ENCODE measurements at regions not wholly inside any gene's neighbourhood (a gene's known extent, or its start where the extent isn't known, plus 50 kb on each side); places are given as distances from the start of the nearest gene placed in this dataset.

DNA sequence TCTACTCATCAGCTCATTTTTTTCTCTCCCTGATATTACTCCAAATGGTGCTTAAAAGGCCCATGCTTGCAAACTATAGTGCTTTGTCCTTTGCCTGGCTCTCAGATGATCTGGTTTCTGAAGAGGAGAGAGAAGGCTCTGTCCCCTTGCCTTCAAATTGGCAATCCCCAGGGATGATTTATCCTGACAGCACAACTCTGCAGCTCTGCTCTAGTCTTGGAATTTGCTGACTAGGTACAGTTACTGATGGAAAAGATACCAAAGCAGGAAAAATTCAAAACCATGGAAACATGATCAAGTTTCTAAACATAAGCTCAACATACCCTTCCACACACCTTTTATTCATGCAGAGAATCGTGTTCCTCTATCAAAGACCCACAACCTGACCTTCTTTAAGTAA lies 106.7 kb upstream of the CADPS start:
- no peak for DNase-seq (ENCODE audit: low spot score)
- no peaks in the 10 kb centered on the region for H3K4me1 ChIP-seq (ENCODE audit: control insufficient read depth in 4 of 4, insufficient read depth in 4 of 4, low read length in 3 of 4)
- no peak overlapping the region for H3K27ac ChIP-seq (ENCODE audit: low read depth in 1 of 2, low read length in 2 of 2)
- WGBS, result 0% methylated on average over 1 of the region's 1 CpG
- TF ChIP-seq HNF4G (IDR thresholded peaks at IDR 0.05) (no peak), RXRA (IDR thresholded peaks at IDR 0.05) (no peak), NR2F2 (IDR thresholded peaks at IDR 0.05) (no peak), JUND (IDR thresholded peaks at IDR 0.05) (no peak), SP1 (IDR thresholded peaks at IDR 0.05) (no peak), FOXA2 (IDR thresholded peaks at IDR 0.05) (no peak), FOXA1 (IDR thresholded peaks at IDR 0.05) (no peak), HNF4A (conservative IDR thresholded peaks at IDR 0.05) (no peak), RAD21 (IDR thresholded peaks at IDR 0.05) (no peak), GABPA (IDR thresholded peaks at IDR 0.05 in 1 of 2, conservative IDR thresholded peaks at IDR 0.05 in 1 of 2) (no peak), EGR1 (IDR thresholded peaks at IDR 0.05; ENCODE audit: low read depth in 2 of 2) (no peak)
- TF ChIP-seq, protein P1, sequence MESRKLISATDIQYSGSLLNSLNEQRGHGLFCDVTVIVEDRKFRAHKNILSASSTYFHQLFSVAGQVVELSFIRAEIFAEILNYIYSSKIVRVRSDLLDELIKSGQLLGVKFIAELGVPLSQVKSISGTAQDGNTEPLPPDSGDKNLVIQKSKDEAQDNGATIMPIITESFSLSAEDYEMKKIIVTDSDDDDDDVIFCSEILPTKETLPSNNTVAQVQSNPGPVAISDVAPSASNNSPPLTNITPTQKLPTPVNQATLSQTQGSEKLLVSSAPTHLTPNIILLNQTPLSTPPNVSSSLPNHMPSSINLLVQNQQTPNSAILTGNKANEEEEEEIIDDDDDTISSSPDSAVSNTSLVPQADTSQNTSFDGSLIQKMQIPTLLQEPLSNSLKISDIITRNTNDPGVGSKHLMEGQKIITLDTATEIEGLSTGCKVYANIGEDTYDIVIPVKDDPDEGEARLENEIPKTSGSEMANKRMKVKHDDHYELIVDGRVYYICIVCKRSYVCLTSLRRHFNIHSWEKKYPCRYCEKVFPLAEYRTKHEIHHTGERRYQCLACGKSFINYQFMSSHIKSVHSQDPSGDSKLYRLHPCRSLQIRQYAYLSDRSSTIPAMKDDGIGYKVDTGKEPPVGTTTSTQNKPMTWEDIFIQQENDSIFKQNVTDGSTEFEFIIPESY (IDR thresholded peaks at IDR 0.05), result no peak
- TF ChIP-seq, protein P2, sequence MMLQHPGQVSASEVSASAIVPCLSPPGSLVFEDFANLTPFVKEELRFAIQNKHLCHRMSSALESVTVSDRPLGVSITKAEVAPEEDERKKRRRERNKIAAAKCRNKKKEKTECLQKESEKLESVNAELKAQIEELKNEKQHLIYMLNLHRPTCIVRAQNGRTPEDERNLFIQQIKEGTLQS (IDR thresholded peaks at IDR 0.05), result no peak
- TF ChIP-seq, protein P3, sequence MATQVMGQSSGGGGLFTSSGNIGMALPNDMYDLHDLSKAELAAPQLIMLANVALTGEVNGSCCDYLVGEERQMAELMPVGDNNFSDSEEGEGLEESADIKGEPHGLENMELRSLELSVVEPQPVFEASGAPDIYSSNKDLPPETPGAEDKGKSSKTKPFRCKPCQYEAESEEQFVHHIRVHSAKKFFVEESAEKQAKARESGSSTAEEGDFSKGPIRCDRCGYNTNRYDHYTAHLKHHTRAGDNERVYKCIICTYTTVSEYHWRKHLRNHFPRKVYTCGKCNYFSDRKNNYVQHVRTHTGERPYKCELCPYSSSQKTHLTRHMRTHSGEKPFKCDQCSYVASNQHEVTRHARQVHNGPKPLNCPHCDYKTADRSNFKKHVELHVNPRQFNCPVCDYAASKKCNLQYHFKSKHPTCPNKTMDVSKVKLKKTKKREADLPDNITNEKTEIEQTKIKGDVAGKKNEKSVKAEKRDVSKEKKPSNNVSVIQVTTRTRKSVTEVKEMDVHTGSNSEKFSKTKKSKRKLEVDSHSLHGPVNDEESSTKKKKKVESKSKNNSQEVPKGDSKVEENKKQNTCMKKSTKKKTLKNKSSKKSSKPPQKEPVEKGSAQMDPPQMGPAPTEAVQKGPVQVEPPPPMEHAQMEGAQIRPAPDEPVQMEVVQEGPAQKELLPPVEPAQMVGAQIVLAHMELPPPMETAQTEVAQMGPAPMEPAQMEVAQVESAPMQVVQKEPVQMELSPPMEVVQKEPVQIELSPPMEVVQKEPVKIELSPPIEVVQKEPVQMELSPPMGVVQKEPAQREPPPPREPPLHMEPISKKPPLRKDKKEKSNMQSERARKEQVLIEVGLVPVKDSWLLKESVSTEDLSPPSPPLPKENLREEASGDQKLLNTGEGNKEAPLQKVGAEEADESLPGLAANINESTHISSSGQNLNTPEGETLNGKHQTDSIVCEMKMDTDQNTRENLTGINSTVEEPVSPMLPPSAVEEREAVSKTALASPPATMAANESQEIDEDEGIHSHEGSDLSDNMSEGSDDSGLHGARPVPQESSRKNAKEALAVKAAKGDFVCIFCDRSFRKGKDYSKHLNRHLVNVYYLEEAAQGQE (IDR thresholded peaks at IDR 0.05), result no peak
- TF ChIP-seq, protein P4, sequence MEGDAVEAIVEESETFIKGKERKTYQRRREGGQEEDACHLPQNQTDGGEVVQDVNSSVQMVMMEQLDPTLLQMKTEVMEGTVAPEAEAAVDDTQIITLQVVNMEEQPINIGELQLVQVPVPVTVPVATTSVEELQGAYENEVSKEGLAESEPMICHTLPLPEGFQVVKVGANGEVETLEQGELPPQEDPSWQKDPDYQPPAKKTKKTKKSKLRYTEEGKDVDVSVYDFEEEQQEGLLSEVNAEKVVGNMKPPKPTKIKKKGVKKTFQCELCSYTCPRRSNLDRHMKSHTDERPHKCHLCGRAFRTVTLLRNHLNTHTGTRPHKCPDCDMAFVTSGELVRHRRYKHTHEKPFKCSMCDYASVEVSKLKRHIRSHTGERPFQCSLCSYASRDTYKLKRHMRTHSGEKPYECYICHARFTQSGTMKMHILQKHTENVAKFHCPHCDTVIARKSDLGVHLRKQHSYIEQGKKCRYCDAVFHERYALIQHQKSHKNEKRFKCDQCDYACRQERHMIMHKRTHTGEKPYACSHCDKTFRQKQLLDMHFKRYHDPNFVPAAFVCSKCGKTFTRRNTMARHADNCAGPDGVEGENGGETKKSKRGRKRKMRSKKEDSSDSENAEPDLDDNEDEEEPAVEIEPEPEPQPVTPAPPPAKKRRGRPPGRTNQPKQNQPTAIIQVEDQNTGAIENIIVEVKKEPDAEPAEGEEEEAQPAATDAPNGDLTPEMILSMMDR (IDR thresholded peaks at IDR 0.05; ENCODE audit: low read depth, low read length, missing input control), result no peak
- TF ChIP-seq, protein P5, sequence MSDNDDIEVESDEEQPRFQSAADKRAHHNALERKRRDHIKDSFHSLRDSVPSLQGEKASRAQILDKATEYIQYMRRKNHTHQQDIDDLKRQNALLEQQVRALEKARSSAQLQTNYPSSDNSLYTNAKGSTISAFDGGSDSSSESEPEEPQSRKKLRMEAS (IDR thresholded peaks at IDR 0.05), result no peak
- H3K9me3 ChIP-seq (ENCODE audit: control insufficient read depth in 4 of 4, low read length in 3 of 4), result no peaks in the 10 kb centered on the region
- H3K27me3 ChIP-seq (ENCODE audit: control insufficient read depth in 4 of 4, insufficient read depth in 4 of 4, low read length in 3 of 4), result peaks cover 0 to 6% (median 0%) of the 10 kb centered on the region in 4 donors
- no peaks in the 10 kb centered on the region for H3K36me3 ChIP-seq (ENCODE audit: control insufficient read depth in 4 of 4, insufficient read depth in 3 of 4, low read depth in 1 of 4, low read length in 3 of 4)
- H3K4me3 ChIP-seq (ENCODE audit: low read depth in 1 of 3, low read length in 3 of 3), result no peak overlapping the region
- H3K9ac ChIP-seq (ENCODE audit: low read depth in 1 of 2, low read length in 2 of 2), result no peak overlapping the region

All from liver (tissue), 8 donors.